Activated CD8-positive, alpha-beta memory T cell treated with anti-CD3 and anti-CD28 coated beads for 48 hours (primary cell): ENCODE measurements at regions not wholly inside any gene's neighbourhood (a gene's known extent, or its start where the extent isn't known, plus 50 kb on each side); places are given as distances from the start of the nearest gene placed in this dataset.
"Not testable (repeated sequence)": the region's sequence is repeated elsewhere in the genome, so short reads cannot be mapped to it uniquely, and the experiment has no call there.

Experiments
- DNase-seq, 3 experiments: peaks; one replicate each; pipeline ENCODE4 v3.0.0-alpha.2; 2020; ENCODE audit warnings: low read depth in 2 of 3, low spot score in 2 of 3

GRCh38 chr13:82259284-82259683, 1623.0 kb downstream of the SLITRK1 start:
- DNase-seq: no peak

DNA sequence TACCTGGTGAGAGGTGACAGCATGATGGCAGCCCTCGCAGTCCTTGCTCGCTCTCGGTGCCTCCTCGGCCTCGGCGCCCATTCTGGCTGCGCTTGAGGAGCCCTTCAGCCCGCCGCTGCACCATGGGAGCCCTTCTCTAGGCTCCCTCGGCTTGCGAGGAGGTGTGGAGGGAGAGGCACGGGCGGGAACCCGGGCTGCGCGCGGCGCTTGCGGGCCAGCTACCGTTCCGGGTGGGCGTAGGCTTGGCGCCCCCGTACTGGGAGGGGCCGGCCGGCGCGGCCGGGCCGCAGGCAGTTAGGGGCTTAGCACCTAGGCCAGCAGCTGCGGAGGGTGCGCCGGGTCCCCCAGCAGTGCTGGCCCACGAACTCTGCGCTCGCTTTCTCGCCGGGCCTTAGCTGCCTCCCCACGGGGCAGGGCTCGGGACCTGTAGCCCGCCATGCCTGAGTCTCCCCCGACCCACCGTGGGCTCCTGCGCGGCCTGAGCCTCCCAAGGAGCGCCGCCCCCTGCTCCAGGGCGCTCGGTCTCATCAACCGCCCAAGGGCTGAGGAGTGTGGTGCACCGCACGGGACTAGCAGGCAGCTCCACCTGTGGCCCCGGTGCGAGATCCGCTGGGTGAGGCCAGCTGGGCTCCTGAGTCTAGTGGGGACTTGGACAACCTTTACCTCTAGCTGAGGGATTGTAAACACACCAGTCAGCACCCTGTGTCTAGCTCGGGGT, 1624.3 kb downstream of the SLITRK1 start:
- no peak for DNase-seq

DNA sequence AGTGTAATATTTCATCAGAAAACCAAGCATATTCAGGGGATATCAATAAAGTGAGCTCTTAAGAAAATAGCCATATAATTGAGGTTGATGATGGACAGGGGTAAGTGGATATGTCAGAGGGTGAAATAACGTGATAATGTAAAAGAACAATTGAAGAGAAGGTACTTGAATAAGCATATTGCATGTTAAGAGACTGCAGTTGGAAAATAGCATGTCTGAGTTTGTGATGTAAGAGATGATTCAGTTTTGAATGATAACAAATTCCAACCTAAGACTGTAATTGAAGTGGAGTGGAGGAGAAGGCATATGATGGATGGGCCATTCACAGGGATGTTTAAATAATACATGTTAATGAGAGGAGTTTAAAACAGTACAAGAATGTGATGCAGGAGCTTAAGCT, 1633.5 kb downstream of the SLITRK1 start:
- DNase-seq: no peak

DNA sequence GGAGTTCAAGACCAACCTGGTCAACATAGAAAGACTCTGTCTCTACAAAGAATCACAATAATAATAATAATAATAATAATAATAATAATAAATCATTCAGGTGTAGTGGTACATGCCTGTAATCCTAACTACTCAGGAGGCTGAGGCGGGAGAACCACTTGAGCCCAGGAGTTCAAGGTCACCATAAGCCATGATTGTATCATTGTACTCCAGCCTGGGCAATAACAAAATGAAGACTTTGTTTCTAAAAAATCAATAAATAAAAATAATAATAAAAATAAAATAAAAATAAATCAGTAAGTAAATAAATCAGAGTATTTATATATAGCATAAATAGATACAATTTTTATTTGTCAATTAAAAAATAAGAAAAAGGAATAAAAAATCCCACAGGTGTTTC, 1636.4 kb downstream of the SLITRK1 start:
- no peak for DNase-seq

DNA sequence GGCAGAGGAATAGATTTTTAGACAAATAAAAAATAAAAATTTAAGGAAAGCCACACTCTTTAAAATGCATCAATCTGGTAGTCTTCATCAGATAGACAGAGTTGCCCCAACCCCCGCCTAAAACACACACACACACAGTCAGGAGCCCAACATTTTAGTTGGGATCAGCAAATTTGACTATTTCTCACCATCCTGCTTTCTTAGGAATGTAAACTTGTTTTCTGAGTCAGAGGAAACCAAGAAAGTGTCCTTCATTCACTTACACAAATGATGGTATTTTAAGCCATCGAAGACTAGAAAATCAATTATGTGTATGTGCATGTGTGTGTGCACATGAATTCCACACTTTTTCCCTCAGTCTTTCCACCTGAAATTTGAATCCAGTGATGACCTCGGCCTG, 1657.5 kb downstream of the SLITRK1 start:
- DNase-seq: no peak

GRCh38 chr13:82221621-82222020, 1660.7 kb downstream of the SLITRK1 start:
- no peak for DNase-seq

- no peak for DNase-seq
Measured at GRCh38 chr13:82220641-82221040, 1661.6 kb downstream of the SLITRK1 start.

- DNase-seq: no peak
Measured at GRCh38 chr13:82216165-82216564, 1666.1 kb downstream of the SLITRK1 start.

DNA sequence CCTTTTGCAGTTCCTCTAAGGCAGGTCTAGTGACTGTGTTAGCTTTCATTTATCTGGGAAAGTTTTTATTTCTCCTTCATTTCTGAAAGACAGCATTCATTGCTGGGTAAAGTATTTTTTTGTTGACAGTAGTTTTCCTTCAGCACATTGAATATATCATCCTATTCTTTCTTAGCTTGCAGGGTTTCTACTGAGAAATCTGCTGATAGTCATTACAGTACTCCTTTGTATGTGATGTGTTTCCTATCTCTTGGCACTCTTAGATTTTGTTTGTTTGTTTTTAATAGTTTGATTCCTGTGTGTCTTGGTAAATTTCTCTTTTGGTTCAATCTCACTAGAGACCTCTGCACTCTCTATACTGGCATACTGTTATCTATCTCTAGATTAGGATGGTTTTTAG, 1667.9 kb downstream of the SLITRK1 start:
- no peak for DNase-seq

DNA sequence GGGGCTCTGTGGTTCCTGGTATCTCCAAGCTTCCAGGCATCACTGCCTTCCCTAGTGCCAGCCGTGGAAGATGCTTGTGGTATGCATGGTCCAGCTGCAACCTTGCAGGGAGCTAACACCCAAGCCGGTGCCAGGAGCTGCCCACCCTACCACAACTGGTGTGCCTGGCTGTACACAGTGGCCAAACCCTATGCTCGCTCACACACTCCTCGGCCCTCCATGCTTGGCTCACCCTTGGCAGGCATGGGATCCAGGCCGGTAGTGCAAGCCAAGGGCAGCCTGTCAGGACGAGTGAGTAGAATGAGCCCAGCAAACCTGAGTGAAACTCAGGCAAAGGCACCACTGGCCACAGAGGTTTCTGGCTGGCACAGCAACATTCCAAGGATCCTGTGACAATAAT, 1676.0 kb downstream of the SLITRK1 start:
- DNase-seq: no peak

DNA sequence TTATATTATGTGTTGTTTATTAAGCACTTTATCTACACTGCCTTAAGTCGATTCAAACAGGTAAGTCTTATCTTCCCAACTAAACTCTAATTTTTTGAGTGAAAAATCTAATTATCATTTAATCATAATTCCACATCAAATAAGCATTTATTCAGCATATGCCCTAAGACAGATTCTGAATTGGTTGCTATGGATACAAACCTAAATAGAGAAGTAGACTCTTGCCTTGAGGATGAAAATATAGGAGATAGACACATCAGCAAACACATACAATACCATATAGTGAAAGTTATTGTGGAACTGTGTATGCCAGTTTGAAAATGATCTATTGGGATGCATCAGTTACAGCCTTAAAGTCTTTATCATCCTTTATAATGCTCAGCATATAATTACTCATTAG, 1679.9 kb downstream of the SLITRK1 start:
- DNase-seq: no peak

DNA sequence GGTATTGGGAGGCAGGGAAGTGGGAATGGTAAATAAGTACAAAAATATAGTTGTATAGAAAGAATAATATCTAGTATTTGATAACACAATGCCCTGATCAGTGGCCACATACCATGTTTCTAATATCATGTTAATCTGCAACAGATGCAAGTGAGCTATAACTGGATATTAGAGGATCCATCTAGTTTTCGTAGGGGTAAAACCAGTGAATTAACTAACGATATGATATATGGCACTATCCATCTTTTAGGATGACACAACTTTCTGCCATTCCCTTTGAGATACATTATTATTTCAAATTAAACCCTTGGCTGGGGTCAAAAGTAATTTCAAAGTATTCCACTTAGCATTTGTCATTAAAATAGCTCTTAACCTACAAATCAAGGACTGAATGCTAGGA, 1686.2 kb downstream of the SLITRK1 start:
- DNase-seq: no peak

GRCh38 chr13:82187227-82187626, 1695.0 kb downstream of the SLITRK1 start:
- no peak for DNase-seq

DNA sequence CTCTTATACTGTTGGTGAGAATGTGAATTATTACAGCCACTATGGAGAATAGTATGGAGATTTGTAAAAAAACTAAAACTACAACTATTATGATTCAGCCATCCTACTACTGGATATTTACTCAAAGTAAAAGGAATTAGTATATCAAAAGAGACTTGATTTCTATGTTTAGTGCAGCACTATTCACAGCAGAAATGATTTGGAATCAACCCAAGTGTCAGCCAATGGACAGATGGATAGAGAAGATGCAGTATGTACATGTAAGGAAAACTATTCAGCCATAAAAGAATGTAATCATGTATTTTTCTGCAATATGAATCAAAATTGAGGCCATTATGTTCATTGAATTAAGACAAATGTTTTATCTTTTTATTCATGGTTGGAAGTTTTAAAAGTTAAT, 1705.5 kb downstream of the SLITRK1 start:
- DNase-seq: no peak

DNA sequence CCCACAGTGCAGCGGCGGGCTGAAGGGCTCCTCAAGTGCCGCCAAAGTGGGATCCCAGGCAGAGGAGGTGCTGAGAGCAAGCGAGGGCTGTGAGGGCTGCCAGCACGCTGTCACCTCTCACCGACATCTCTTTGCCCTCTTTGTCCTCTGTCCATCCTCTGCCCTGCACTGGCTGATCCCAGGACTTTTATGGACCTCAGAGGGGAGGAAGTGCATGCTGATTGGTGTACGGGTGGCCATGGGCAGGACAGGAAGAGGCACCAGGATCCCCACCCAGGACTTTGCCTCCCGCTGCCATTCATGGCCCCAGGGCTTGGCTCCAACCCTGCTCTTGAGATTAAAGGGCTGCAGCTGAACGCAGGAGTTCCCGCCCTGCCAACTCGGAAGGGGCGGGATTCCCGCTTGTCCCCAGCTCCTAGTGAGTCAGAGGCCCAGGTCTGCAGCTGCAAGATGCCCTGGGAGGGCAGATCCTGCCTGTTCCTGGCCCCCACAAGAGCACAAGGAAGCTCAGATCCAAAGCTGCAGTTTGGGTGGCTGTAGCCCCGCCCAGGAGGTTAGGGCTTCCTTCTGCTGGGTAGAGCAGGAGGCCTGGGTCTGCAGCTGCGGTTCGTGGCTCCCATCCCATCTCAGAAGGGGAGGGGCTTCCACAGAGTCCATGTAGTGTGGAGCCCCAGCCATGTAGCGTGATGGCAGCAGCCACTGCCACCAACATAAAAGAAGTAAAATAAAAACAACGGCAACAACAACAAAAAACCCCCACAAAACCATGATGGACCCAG, 1716.7 kb downstream of the SLITRK1 start:
- DNase-seq: no peak

DNA sequence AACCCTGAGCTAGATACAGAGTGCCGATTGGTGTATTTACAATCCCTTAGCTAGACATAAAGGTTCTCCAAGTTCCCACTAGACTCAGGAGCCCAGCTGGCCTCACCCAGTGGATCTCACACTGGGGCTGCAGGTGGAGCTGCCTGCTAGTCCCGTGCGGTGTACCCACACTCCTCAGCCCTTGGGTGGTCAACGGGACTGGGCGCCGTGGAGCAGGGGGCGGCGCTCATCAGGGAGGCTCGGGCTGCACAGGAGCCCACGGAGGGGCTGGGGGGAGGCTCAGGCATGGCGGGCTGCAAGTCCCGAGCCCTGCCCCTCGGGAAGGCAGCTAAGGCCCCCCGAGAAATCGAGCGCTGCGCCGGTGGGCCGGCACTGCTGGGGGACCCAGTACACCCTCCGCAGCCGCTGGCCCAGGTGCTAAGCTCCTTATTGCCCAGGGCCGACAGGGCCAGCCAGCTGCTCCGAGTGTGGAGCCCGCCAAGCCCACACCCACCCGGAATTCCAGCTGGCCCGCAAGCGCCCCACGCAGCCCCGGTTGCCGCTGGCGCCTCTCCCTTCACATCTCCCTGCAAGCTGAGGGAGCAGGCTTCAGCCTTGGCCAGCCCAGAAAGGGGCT, 1717.4 kb downstream of the SLITRK1 start:
- not testable (repeated sequence) for DNase-seq

DNA sequence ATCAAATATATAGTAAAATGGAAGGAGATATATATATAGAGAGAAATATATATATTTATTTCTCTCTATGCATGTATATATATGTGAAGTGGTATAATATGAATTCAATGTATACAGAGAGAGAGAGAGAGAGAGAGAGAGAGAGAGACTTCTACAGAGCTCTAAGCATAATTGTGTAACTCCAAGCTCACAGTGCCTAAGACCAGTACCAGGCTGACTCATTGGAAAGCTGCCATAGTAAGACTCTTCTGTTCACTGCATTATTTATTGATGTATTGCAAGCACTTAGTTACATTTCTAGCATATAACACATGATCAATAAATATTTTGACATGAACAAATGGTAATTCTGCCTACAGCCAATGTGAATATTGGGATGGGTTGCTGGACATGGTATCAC, 1734.7 kb downstream of the SLITRK1 start:
- no peak for DNase-seq

GRCh38 chr13:82136880-82137279, 1745.4 kb downstream of the SLITRK1 start:
- DNase-seq: no peak

DNA sequence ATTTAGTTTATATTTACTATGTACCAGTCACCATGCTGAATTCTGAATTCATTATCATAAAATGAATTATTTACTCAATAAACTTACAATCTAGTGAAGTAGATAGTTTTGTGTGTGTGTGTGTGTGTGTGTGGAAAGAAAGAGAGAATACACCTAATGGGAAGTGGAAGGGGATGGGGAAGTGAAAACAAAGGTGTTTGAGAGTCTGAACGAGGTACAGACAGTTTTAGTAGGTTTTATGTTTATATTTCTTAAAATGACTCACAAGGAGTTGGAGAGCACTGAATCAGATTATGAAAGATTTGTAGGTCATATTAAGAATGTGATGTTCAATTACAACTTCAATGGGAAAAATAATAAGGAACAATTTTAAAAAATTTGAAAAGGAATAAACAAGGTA, 1753.0 kb downstream of the SLITRK1 start:
- no peak for DNase-seq

- no peak for DNase-seq
Measured at GRCh38 chr13:82118589-82118988, 1763.7 kb downstream of the SLITRK1 start.

DNA sequence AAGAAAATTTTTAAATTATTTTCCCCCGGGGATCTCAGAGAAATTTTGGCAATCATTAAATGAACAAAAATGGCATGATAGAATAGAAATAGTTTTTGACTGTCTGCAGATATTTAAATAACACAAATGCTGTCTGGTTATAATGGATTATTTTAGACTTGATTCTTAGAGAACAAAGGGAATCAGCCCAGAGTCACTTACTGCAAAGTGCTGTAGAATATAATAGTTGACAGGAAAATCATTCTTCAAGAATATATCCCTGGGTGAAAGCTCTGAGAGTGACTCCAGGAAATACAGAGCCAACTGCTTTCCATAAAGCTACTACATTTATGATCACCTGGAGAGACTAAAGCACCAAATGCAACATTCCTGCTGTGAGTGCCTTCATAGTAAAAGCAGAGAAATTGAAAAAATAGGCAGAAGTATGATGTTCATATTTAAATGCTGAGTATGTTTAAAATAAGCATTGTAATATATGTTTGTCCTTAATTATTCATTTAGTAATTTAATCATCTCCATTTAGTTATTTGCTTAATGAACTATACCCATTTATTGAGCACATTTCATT, 1765.8 kb downstream of the SLITRK1 start:
- DNase-seq: no peak

DNA sequence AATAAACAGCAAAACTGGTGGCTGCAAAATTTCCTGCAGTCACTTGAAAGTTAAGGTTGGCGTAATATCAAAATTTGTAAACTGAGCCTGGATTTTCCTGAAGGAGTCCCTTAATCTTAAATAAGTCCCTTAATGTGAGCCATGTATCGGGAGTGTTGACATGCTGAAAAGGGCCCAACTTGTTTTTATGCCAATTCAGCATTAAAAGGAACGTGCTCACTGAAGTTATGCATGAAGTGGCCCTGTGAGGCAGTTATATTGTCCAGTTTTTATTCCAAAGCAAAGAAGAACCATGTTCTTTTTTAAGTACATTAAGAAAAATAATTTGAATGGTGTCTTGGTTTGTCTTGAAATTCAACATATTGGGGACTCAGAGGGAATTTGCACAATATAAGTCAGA, 1766.9 kb downstream of the SLITRK1 start:
- no peak for DNase-seq
